ENCODE measurements at regions not wholly inside any gene's neighbourhood (a gene's known extent, or its start where the extent isn't known, plus 50 kb on each side); places are given as distances from the start of the nearest gene placed in this dataset.

GRCh38 chr6:26288155-26288554 is 76.8 kb upstream of the BTN3A2 start:
- H3K9me3 ChIP-seq (replicated peaks; ENCODE audit: control insufficient read depth, low read depth, low read length) = peaks cover 5% of the 10 kb centered on the region
- 75% methylated on average over 2 of the region's 6 CpGs for WGBS (ENCODE audit: insufficient coverage)
- H3K36me3 ChIP-seq (ENCODE audit: control insufficient read depth, insufficient read depth, low read length) = no peaks in the 10 kb centered on the region
- H3K4me3 ChIP-seq (ENCODE audit: low read length) = no peak overlapping the region
- H3K27ac ChIP-seq (ENCODE audit: low read length) = no peak overlapping the region
- H3K27me3 ChIP-seq (ENCODE audit: control insufficient read depth, insufficient read depth, low read length) = no peaks in the 10 kb centered on the region
- peaks cover 7% of the 10 kb centered on the region for H3K4me1 ChIP-seq (ENCODE audit: control insufficient read depth, insufficient read depth, low read length)
- DNase-seq = no peak

GRCh38 chr6:26290941-26291340 is 74.1 kb upstream of the BTN3A2 start:
- Histone ChIP-seq H3K9me3 (replicated peaks; ENCODE audit: control insufficient read depth, low read depth, low read length) (peaks cover 5% of the 10 kb centered on the region), H3K27me3 (ENCODE audit: control insufficient read depth, insufficient read depth, low read length) (no peaks in the 10 kb centered on the region), H3K4me1 (ENCODE audit: control insufficient read depth, insufficient read depth, low read length) (peaks cover 8% of the 10 kb centered on the region), H3K27ac (ENCODE audit: low read length) (no peak overlapping the region), H3K4me3 (ENCODE audit: low read length) (no peak overlapping the region), H3K36me3 (ENCODE audit: control insufficient read depth, insufficient read depth, low read length) (no peaks in the 10 kb centered on the region)
- no peak for DNase-seq
- 82% methylated on average over 3 of the region's 5 CpGs for WGBS (ENCODE audit: insufficient coverage)

- peaks cover 5% of the 10 kb centered on the region for H3K9me3 ChIP-seq (replicated peaks; ENCODE audit: control insufficient read depth, low read depth, low read length)
- H3K4me3 ChIP-seq (ENCODE audit: low read length) = no peak overlapping the region
- no peaks in the 10 kb centered on the region for H3K27me3 ChIP-seq (ENCODE audit: control insufficient read depth, insufficient read depth, low read length)
- WGBS (ENCODE audit: insufficient coverage) = no CpG with 5 or more reads among the region's 1 CpG
- no peak overlapping the region for H3K27ac ChIP-seq (ENCODE audit: low read length)
- DNase-seq = no peak
- H3K36me3 ChIP-seq (ENCODE audit: control insufficient read depth, insufficient read depth, low read length) = no peaks in the 10 kb centered on the region
- H3K4me1 ChIP-seq (ENCODE audit: control insufficient read depth, insufficient read depth, low read length) = peaks cover 11% of the 10 kb centered on the region
Observed at GRCh38 chr6:26292709-26293108, 72.3 kb upstream of the BTN3A2 start.

- Histone ChIP-seq H3K9me3 (replicated peaks; ENCODE audit: control insufficient read depth, low read depth, low read length) (no peaks in the 10 kb centered on the region), H3K4me3 (ENCODE audit: low read length) (no peak overlapping the region), H3K27ac (ENCODE audit: low read length) (no peak overlapping the region), H3K4me1 (ENCODE audit: control insufficient read depth, insufficient read depth, low read length) (peaks cover 11% of the 10 kb centered on the region), H3K36me3 (ENCODE audit: control insufficient read depth, insufficient read depth, low read length) (no peaks in the 10 kb centered on the region), H3K27me3 (ENCODE audit: control insufficient read depth, insufficient read depth, low read length) (no peaks in the 10 kb centered on the region)
- DNase-seq = no peak
- WGBS (ENCODE audit: insufficient coverage) = 63% methylated on average over 8 of the region's 8 CpGs
Observed at GRCh38 chr6:26294302-26294701, 70.7 kb upstream of the BTN3A2 start.

GRCh38 chr6:26295691-26296555 is 69.1 kb upstream of the BTN3A2 start:
- Histone ChIP-seq H3K4me1 (ENCODE audit: control insufficient read depth, insufficient read depth, low read length) (peaks cover 11% of the 10 kb centered on the region), H3K4me3 (ENCODE audit: low read length) (no peak overlapping the region), H3K27me3 (ENCODE audit: control insufficient read depth, insufficient read depth, low read length) (no peaks in the 10 kb centered on the region), H3K36me3 (ENCODE audit: control insufficient read depth, insufficient read depth, low read length) (no peaks in the 10 kb centered on the region), H3K27ac (ENCODE audit: low read length) (peak overlapping the region; percentile 40), H3K9me3 (replicated peaks; ENCODE audit: control insufficient read depth, low read depth, low read length) (no peaks in the 10 kb centered on the region)
- 40% methylated on average over 5 of the region's 11 CpGs for WGBS (ENCODE audit: insufficient coverage)
- no peak for DNase-seq

GRCh38 chr6:26296556-26296856 is 68.5 kb upstream of the BTN3A2 start:
- H3K27ac ChIP-seq (ENCODE audit: low read length) = peak overlapping the region; percentile 4

GRCh38 chr6:26296857-26297648 is 67.9 kb upstream of the BTN3A2 start:
- no peak overlapping the region for H3K27ac ChIP-seq (ENCODE audit: low read length)
- H3K9me3 ChIP-seq (replicated peaks; ENCODE audit: control insufficient read depth, low read depth, low read length) = no peaks in the 10 kb centered on the region
- no peaks in the 10 kb centered on the region for H3K36me3 ChIP-seq (ENCODE audit: control insufficient read depth, insufficient read depth, low read length)
- 30% methylated on average over 1 of the region's 4 CpGs for WGBS (ENCODE audit: insufficient coverage)
- H3K4me1 ChIP-seq (ENCODE audit: control insufficient read depth, insufficient read depth, low read length) = peaks cover 11% of the 10 kb centered on the region
- H3K4me3 ChIP-seq (ENCODE audit: low read length) = no peak overlapping the region
- DNase-seq = no peak
- no peaks in the 10 kb centered on the region for H3K27me3 ChIP-seq (ENCODE audit: control insufficient read depth, insufficient read depth, low read length)

More at GRCh38 chr6:26296556-26296856, 68.5 kb upstream of the BTN3A2 start:
- Histone ChIP-seq H3K36me3 (ENCODE audit: control insufficient read depth, insufficient read depth, low read length) (no peaks in the 10 kb centered on the region), H3K4me1 (ENCODE audit: control insufficient read depth, insufficient read depth, low read length) (peaks cover 11% of the 10 kb centered on the region), H3K4me3 (ENCODE audit: low read length) (no peak overlapping the region), H3K9me3 (replicated peaks; ENCODE audit: control insufficient read depth, low read depth, low read length) (no peaks in the 10 kb centered on the region), H3K27me3 (ENCODE audit: control insufficient read depth, insufficient read depth, low read length) (no peaks in the 10 kb centered on the region)
- no peak for DNase-seq
- WGBS (ENCODE audit: insufficient coverage) = no CpG with 5 or more reads among the region's 2 CpGs

GRCh38 chr6:26299286-26300042 is 65.5 kb upstream of the BTN3A2 start:
- Histone ChIP-seq H3K27me3 (ENCODE audit: control insufficient read depth, insufficient read depth, low read length) (no peaks in the 10 kb centered on the region), H3K27ac (ENCODE audit: low read length) (no peak overlapping the region), H3K9me3 (replicated peaks; ENCODE audit: control insufficient read depth, low read depth, low read length) (no peaks in the 10 kb centered on the region), H3K36me3 (ENCODE audit: control insufficient read depth, insufficient read depth, low read length) (no peaks in the 10 kb centered on the region), H3K4me1 (ENCODE audit: control insufficient read depth, insufficient read depth, low read length) (peaks cover 8% of the 10 kb centered on the region), H3K4me3 (ENCODE audit: low read length) (no peak overlapping the region)
- 56% methylated on average over 4 of the region's 23 CpGs for WGBS (ENCODE audit: insufficient coverage)
- DNase-seq = no peak

- H3K27me3 ChIP-seq (ENCODE audit: control insufficient read depth, insufficient read depth, low read length) = no peaks in the 10 kb centered on the region
- H3K27ac ChIP-seq (ENCODE audit: low read length) = no peak overlapping the region
- WGBS (ENCODE audit: insufficient coverage) = 82% methylated on average over 1 of the region's 3 CpGs
- no peaks in the 10 kb centered on the region for H3K9me3 ChIP-seq (replicated peaks; ENCODE audit: control insufficient read depth, low read depth, low read length)
- no peaks in the 10 kb centered on the region for H3K36me3 ChIP-seq (ENCODE audit: control insufficient read depth, insufficient read depth, low read length)
- no peak overlapping the region for H3K4me3 ChIP-seq (ENCODE audit: low read length)
- DNase-seq = no peak
- H3K4me1 ChIP-seq (ENCODE audit: control insufficient read depth, insufficient read depth, low read length) = peaks cover 8% of the 10 kb centered on the region
Observed at GRCh38 chr6:26300043-26300331, 65.0 kb upstream of the BTN3A2 start.

- DNase-seq = no peak
- H3K27ac ChIP-seq (ENCODE audit: low read length) = no peak overlapping the region
- no peaks in the 10 kb centered on the region for H3K27me3 ChIP-seq (ENCODE audit: control insufficient read depth, insufficient read depth, low read length)
- no peaks in the 10 kb centered on the region for H3K9me3 ChIP-seq (replicated peaks; ENCODE audit: control insufficient read depth, low read depth, low read length)
- H3K4me1 ChIP-seq (ENCODE audit: control insufficient read depth, insufficient read depth, low read length) = peaks cover 8% of the 10 kb centered on the region
- H3K4me3 ChIP-seq (ENCODE audit: low read length) = no peak overlapping the region
- H3K36me3 ChIP-seq (ENCODE audit: control insufficient read depth, insufficient read depth, low read length) = no peaks in the 10 kb centered on the region
Observed at GRCh38 chr6:26300359-26300758, 64.6 kb upstream of the BTN3A2 start.

Measured in muscle of leg (tissue), 3 donors.